ENCODE measurements at regions not wholly inside any gene's neighbourhood (a gene's known extent, or its start where the extent isn't known, plus 50 kb on each side); places are given as distances from the start of the nearest gene placed in this dataset.

GRCh38 chr11:42591841-42592240 lies 720.0 kb upstream of the API5 start:
- no peak for DNase-seq (ENCODE audit: low spot score)

DNA sequence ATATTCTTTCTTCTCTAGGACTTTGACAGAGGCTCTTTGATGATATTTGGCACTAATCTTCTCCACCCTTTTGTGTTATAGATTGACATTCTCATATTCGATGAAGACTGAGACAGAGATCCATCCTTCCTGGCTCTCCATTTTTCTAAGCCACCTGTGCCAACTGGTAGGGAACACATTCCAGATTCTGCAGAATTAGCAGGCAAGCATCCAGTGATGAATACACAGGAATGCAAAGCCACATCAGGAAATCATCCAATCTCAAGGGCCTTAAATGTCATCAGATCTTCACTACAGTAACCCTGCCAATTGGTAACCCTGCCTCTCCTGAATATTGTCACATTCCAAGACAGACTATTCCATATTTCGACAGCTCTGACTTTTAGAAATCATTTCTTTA lies 718.4 kb upstream of the API5 start:
- DNase-seq (ENCODE audit: low spot score): no peak

GRCh38 chr11:42595876-42596275 lies 715.9 kb upstream of the API5 start:
- no peak for DNase-seq (ENCODE audit: low spot score)

- no peak for DNase-seq (ENCODE audit: low spot score)
Observed at GRCh38 chr11:42596576-42597145, 715.1 kb upstream of the API5 start.

- no peak for DNase-seq (ENCODE audit: low spot score)
Observed at GRCh38 chr11:42598341-42598740, 713.5 kb upstream of the API5 start.

DNA sequence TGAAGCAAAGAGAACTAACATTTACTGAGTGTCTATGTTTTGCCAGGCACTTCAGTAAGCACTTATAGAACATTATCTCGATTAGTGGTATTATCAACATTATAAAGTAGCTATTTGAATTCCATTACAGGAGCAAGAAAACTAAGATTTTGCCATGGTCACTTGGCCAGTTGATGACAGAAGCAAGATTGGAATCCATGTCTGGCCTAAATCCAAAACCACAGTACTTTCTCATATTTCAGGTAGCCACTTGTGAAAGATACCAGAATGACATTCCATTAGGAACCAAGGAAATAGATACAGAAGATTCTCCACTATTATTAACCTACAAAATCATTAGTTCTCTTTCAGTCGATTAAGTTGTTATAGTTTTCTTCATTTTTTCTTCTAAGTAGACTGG lies 691.0 kb upstream of the API5 start:
- DNase-seq (ENCODE audit: low spot score): no peak

DNA sequence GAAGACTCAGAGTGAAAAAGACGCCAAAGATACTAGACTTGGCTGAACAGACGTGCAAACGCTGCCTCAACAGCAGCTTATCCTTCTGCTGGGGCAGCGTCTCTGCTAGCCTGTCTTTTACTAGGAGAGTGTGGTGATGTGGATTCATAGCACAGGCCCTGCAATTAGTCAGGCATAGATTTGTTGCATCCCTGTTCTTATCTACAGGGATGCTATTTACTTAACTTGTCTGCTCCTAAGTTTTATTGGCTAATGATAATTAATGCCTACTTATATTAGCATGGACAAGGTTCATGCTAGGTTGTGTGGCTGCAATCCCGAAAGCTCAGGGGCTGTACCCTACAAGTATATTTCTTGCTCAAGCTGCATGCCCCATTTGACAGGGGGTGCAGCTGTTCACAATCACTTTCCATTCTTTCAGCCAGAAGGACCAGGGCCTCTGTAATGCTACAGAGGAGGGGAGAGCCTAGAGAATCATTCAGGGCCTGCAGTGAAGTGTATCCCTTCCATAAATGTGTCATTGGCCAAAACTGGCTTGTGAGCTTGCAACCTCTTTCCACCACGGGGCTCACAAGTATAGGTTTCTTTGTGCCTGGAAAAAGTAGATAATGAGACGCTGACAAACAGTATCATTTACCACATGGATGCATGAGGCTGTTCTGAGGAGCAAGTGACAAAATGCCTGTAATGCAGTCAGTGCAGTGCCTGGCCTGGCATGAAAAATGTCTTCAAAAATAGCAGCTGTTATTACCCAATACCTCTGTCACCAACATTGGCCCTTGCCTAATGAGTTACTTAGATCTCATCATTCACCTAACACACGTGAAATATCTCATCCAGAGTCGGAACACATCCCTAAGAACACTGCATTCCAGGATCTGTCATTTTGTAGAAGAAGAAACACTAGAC lies 685.8 kb upstream of the API5 start:
- DNase-seq (ENCODE audit: low spot score): no peak

- peak; percentile 81 for DNase-seq (ENCODE audit: low spot score)
Observed at GRCh38 chr11:42631220-42631843, 680.5 kb upstream of the API5 start.

- DNase-seq (ENCODE audit: low spot score): no peak
Observed at GRCh38 chr11:42646959-42647358, 664.8 kb upstream of the API5 start.

GRCh38 chr11:42647993-42648392 lies 663.8 kb upstream of the API5 start:
- DNase-seq (ENCODE audit: low spot score): no peak

- DNase-seq (ENCODE audit: low spot score): no peak
Observed at GRCh38 chr11:42651621-42652020, 660.2 kb upstream of the API5 start.

- no peak for DNase-seq (ENCODE audit: low spot score)
Observed at GRCh38 chr11:42657169-42657568, 654.6 kb upstream of the API5 start.

GRCh38 chr11:42661942-42662341 lies 649.9 kb upstream of the API5 start:
- no peak for DNase-seq (ENCODE audit: low spot score)

GRCh38 chr11:42669248-42669976 lies 642.4 kb upstream of the API5 start:
- DNase-seq (ENCODE audit: low spot score): no peak

DNA sequence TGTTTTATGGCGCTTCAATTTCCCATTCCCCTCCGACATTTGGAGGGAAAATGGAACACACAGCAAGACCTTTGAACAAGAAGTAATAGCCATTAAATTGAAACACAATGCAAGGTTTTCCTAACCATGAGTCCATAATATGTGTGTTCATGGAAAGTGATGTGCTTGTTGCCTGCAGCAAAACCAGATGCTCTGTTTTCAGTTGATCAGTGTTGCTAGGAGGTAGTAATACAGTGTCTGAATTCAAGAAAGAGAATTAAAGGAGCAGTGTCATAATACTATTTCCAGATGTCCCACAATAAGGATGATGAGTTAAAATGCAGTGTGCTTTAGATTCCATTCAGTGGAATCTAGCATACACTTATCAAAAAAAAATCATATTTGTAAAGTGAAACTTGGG lies 637.4 kb upstream of the API5 start:
- DNase-seq (ENCODE audit: low spot score): no peak

DNA sequence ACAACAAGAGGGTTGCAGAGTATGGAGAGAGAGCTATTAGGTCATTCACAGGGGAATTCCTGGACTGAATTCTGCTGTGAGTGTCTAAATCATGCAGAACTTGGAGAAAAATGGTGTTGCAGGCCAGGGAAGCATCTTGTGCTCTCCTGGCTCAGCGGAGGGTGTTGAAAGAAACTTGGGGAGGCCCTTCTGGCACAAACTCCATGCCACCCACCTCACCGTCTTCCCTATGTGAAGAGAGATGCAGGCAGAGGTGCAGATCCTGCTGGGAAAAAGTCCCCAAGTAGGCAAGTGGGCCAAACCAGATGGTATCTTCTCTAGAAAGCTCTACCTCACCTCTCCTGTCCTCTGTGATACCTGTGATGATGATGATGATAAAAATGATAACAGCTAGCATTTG lies 604.3 kb upstream of the API5 start:
- no peak for DNase-seq (ENCODE audit: low spot score)

DNA sequence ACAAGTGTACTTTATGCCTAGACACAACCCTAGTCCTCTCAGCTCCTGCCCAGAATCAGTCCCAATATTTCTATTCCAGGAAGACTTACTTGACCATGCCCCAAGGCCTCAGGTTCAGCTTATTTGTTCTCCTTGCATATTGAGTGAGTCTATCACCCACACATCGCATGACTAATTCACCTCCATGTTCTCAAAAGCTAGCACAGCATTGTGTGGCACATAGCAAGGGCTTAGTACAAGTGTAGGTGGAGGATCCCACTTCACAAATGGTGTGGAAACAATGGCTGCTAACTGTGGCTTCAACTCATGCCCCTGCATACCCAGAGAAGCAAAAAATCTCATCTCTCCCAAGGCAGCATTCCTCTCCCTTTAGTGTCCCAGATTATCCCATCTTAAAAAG lies 602.6 kb upstream of the API5 start:
- DNase-seq (ENCODE audit: low spot score): no peak

- no peak for DNase-seq (ENCODE audit: low spot score)
Observed at GRCh38 chr11:42713279-42713678, 598.5 kb upstream of the API5 start.

- no peak for DNase-seq (ENCODE audit: low spot score)
Observed at GRCh38 chr11:42713753-42714152, 598.0 kb upstream of the API5 start.

DNA sequence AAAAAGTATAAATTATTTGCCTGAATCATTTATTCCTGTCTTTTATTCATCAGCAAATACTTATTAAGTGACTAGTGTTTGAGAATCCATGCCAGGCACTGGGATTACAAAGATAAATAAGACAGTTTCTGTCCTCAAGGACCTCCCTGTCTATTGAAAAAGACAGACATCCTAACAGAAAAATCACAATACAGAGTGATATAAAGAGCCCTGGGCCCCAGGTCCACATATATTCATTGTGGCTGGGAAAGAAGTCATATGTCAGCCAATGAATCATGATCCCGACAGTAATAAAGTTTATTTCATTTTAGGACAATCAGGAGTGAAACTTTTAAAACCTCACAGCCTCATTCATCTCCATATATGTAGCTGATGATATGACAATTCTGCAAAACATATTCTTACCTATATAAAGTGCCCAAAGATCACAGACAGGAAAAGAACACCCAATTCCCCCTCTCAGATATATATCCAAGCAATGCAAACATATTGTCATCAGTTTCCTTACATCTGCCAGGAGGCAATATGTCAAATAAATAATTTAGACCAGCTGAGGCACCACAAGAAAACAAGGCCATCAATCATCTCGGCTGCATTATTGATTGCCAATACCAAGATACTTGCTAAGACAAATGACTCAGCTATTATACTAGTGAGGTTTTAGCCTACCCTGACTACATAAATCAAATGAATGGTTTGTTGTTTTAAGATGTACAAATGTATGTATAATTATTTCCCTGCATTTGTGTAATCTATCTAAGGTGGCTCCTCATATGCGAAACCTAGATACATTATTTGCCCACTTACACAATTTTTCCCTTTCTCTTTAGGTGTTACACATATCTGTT lies 590.9 kb upstream of the API5 start:
- no peak for DNase-seq (ENCODE audit: low spot score)

DNA sequence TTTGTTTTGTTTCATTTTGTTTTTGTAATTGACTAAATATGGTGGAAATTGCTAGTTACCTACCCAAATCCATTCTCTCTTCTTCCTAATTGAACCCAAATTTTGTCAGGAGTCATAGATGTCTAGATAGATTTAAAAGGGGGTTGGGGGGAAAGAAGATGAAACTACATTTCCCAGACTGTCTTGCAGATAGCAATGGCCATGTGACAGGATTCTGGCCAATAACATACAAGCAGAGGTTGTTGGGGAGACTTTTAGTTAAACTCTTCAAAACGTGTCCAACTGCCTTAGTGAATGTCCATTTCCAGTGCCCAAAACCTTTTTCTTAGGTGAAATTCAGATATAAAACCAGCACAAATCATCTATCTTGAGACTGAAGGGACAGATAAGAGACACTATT lies 583.9 kb upstream of the API5 start:
- no peak for DNase-seq (ENCODE audit: low spot score)

Data from H4 (cell line).